Ishikawa (cell line): ENCODE measurements at regions not wholly inside any gene's neighbourhood (a gene's known extent, or its start where the extent isn't known, plus 50 kb on each side); places are given as distances from the start of the nearest gene placed in this dataset.

Experiments
- CEBPB ChIP-seq: IDR thresholded peaks from 2 replicates; pipeline ENCODE4 v1.6.1; 2012
- CREB1 ChIP-seq: IDR thresholded peaks from 2 replicates; pipeline ENCODE4 v1.6.1; 2012; ENCODE audit warnings: low read depth
- EGR1 ChIP-seq: IDR thresholded peaks from 2 replicates; pipeline ENCODE4 v1.6.1; 2012
- EP300 ChIP-seq: IDR thresholded peaks from 2 replicates; pipeline ENCODE4 v1.6.1; 2012; ENCODE audit warnings: borderline replicate concordance
- FOXM1 ChIP-seq: IDR thresholded peaks from 2 replicates; pipeline ENCODE4 v1.6.1; 2012; ENCODE audit warnings: low read depth, borderline replicate concordance
- MAX ChIP-seq: IDR thresholded peaks from 2 replicates; pipeline ENCODE4 v1.6.1; 2012
- NFIC ChIP-seq: IDR thresholded peaks from 2 replicates; pipeline ENCODE4 v1.6.1; 2012
- RAD21 ChIP-seq: IDR thresholded peaks from 2 replicates; pipeline ENCODE4 v1.6.1; 2012; ENCODE audit warnings: low read depth
- REST ChIP-seq: IDR thresholded peaks from 2 replicates; pipeline ENCODE4 v1.6.1; 2012; ENCODE audit warnings: low read depth, mild to moderate bottlenecking
- TAF1 ChIP-seq: IDR thresholded peaks from 2 replicates; pipeline ENCODE4 v1.6.1; 2012; ENCODE audit warnings: low read depth, mild to moderate bottlenecking
- TCF12 ChIP-seq: IDR thresholded peaks from 2 replicates; pipeline ENCODE4 v1.6.1; 2012; ENCODE audit warnings: low read depth
- TEAD4 ChIP-seq: IDR thresholded peaks from 2 replicates; pipeline ENCODE4 v1.6.1; 2012
- USF1 ChIP-seq: IDR thresholded peaks from 2 replicates; pipeline ENCODE4 v1.6.1; 2012
- YY1 ChIP-seq: IDR thresholded peaks from 2 replicates; pipeline ENCODE4 v1.6.1; 2012; ENCODE audit warnings: low read depth
- ZBTB7A ChIP-seq: IDR thresholded peaks from 2 replicates; pipeline ENCODE4 v1.6.1; 2012; ENCODE audit warnings: low read depth

- TF ChIP-seq NFIC = no peak
These were observed 51.6 kb upstream of the SNAP25 start for GRCh38 chr20:10167040-10167439.

- TF ChIP-seq TAF1 (no peak), FOXM1 (no peak), TEAD4 (no peak), TCF12 (no peak), ZBTB7A (no peak), USF1 (no peak), RAD21 (no peak), CEBPB (no peak), CREB1 (no peak), YY1 (no peak), EGR1 (no peak), NFIC (no peak), REST (no peak), MAX (no peak), EP300 (no peak)
These were observed 51.0 kb upstream of the SNAP25 start for GRCh38 chr20:10167594-10167993.
